Stomach (tissue), 8 donors: ENCODE measurements at regions not wholly inside any gene's neighbourhood (a gene's known extent, or its start where the extent isn't known, plus 50 kb on each side); places are given as distances from the start of the nearest gene placed in this dataset.

ENCODE experiments used
- DNase-seq, 2 donors: peaks; one replicate each; pipeline versions ENCODE4 v3.0.0 to v3.0.0-alpha.2; 2013 to 2019
- H3K27ac ChIP-seq, 5 donors: fragments of 200-600 bp in 4 of 5; sonication (generic) in 4 of 5; one replicate each; pipeline ENCODE4 v1.5.1; 2013 to 2019; ENCODE audit warnings: mild to moderate bottlenecking in 1 of 5, moderate library complexity in 1 of 5
- H3K27me3 ChIP-seq, 3 donors: fragments of 200-600 bp; sonication (generic); one replicate each; pipeline ENCODE4 v1.5.1; 2017 to 2019; ENCODE audit warnings: mixed run types in 1 of 3
- H3K36me3 ChIP-seq, 4 donors: fragments of 200-600 bp; sonication (generic); 1 replicate in 3 of 4; 2 replicates in 1 of 4; pipeline ENCODE4 v1.5.1; 2016 to 2019
- H3K4me1 ChIP-seq, 4 donors: fragments of 200-600 bp; sonication (generic); one replicate each; pipeline ENCODE4 v1.5.1; 2016 to 2019
- H3K4me3 ChIP-seq, 4 donors: fragments of 200-600 bp; sonication (generic) in 3 of 4; one replicate each; pipeline ENCODE4 v1.5.1; 2016 to 2019; ENCODE audit warnings: mild to moderate bottlenecking in 1 of 4
- H3K9me3 ChIP-seq, 4 donors: fragments of 200-600 bp; sonication (generic); one replicate each; pipeline ENCODE4 v1.5.1; 2016 to 2019
- CTCF ChIP-seq, 7 experiments: fragments of 450-650 bp in 4 of 7; fragments of 200-600 bp in 3 of 7; sonication (generic) in 3 of 7; IDR thresholded peaks; one replicate each; pipeline ENCODE4 v1.5.1; 2016 to 2019; ENCODE audit warnings: antibody characterized with exemption in 7 of 7, control low read depth in 2 of 7, mild to moderate bottlenecking in 1 of 7
- EP300 ChIP-seq: sonication (generic); formaldehyde crosslinking; IDR thresholded peaks from one replicate; pipeline ENCODE4 v1.6.1; 2017; ENCODE audit warnings: antibody characterized with exemption
- POLR2A ChIP-seq, 4 donors: fragments of 450-650 bp; IDR thresholded peaks; one replicate each; pipeline ENCODE4 v1.6.1; 2016; ENCODE audit warnings: antibody characterized with exemption in 4 of 4, control low read depth in 2 of 4, mild to moderate bottlenecking in 1 of 4, moderate library complexity in 1 of 4
- POLR2AphosphoS5 ChIP-seq, 3 donors: sonication (generic); formaldehyde crosslinking; IDR thresholded peaks; one replicate each; pipeline ENCODE4 v1.6.1; 2016; ENCODE audit warnings: antibody characterized with exemption in 3 of 3
- WGBS, 5 donors: extraction: QIAGEN DNeasy Blood & Tissue Kit in 3 of 5; methylation state at CpG; one replicate each; pipeline versions ENCODE4 v1.1.5 to v1.1.7; 2013 to 2018; 5-methylcytosine and 5-hydroxymethylcytosine counted together
- intact Hi-C: fragments of 100-400 bp; cut with DNase I; formaldehyde crosslinking; loops from one replicate; pipeline ENCODE4 v1.15.1; 2023; ENCODE audit warnings: low total_unique reads
- donor health status: healthy with polysubstance abuse.
- donor health status: Bipolar disorder and iron deficiency.
- donor health status: healthy.

- DNase-seq = no peak
- Histone ChIP-seq H3K4me3 (no peak overlapping the region), H3K4me1 (no peaks in the 10 kb centered on the region), H3K9me3 (no peaks in the 10 kb centered on the region), H3K27me3 (no peaks in the 10 kb centered on the region), H3K27ac (no peak overlapping the region), H3K36me3 (no peaks in the 10 kb centered on the region)
- TF ChIP-seq EP300 (no peak), POLR2AphosphoS5 (IDR thresholded peaks at IDR 0.05) (no peak), POLR2A (IDR thresholded peaks at IDR 0.05) (no peak), CTCF (IDR thresholded peaks at IDR 0.05) (no peak)
- intact Hi-C loops = no loop called here
These were observed 149.6 kb upstream of the OTX2 start for GRCh38 chr14:56959869-56960268.

DNA sequence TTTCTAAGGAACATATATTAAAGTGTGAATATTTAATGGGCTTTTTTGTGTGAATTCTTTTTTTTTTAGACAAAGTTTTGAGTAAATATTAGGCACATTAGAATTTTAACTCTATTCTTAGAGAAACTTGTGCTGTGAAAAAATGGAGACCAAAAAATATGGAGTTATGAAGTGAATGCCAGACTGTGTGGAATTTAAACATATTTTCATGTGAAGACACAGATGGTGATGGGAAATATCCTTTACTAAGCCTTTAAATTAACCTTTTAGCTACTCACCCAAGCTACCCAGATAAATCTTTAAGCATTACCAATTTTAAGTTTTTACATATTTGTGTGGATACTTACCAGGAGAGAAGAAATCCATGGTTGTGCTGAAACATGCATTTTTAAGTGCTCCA, 148.8 kb upstream of the OTX2 start:
- H3K4me1 ChIP-seq = no peaks in the 10 kb centered on the region
- DNase-seq = no peak
- intact Hi-C loops = no loop called here
- no peaks in the 10 kb centered on the region for H3K36me3 ChIP-seq
- H3K9me3 ChIP-seq = no peaks in the 10 kb centered on the region
- TF ChIP-seq EP300 (no peak), POLR2A (IDR thresholded peaks at IDR 0.05) (no peak), POLR2AphosphoS5 (IDR thresholded peaks at IDR 0.05) (no peak), CTCF (IDR thresholded peaks at IDR 0.05) (no peak)
- H3K4me3 ChIP-seq = no peak overlapping the region
- no peak overlapping the region for H3K27ac ChIP-seq
- H3K27me3 ChIP-seq = peaks cover 0 to 5% (median 0%) of the 10 kb centered on the region in 3 donors

DNA sequence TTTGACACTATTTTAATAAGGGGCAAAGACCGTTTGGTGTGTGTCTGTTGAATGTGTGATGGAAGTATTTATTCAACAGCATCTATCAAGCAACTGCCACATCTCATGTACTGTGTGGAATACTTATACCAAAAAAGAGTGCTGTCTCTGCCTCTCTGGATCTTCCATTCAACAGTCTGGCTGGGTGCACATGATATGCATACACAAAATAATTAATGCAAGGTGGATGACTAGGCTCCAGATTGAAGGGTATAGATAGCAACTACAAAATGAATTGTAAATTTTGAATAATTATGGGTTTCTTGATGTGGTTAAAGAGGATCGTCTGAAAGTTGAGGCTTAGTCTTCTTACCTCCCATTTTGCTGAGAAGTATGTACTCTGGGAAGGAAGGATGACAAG, 145.9 kb upstream of the OTX2 start:
- 55 to 71% (median 61%) methylated on average over 2 of the region's 2 CpGs for WGBS, 5 donors
- intact Hi-C loops = no loop called here

GRCh38 chr14:56955745-56956144, 145.5 kb upstream of the OTX2 start:
- Histone ChIP-seq H3K9me3 (no peaks in the 10 kb centered on the region), H3K4me3 (no peak overlapping the region), H3K4me1 (peaks cover 0 to 10% (median 3%) of the 10 kb centered on the region in 4 donors), H3K27ac (no peak overlapping the region), H3K36me3 (no peaks in the 10 kb centered on the region), H3K27me3 (peaks cover 0 to 16% (median 0%) of the 10 kb centered on the region in 3 donors)
- intact Hi-C loops = no loop called here
- DNase-seq = no peak
- TF ChIP-seq CTCF (IDR thresholded peaks at IDR 0.05) (no peak), POLR2A (IDR thresholded peaks at IDR 0.05) (no peak), EP300 (no peak), POLR2AphosphoS5 (IDR thresholded peaks at IDR 0.05) (no peak)
- WGBS, 5 donors = 81 to 94% (median 88%) methylated on average over 3 of the region's 3 CpGs

More for the DNA sequence above, 145.9 kb upstream of the OTX2 start:
- no peak for DNase-seq
- peaks cover 0 to 7% (median 1%) of the 10 kb centered on the region in 4 donors for H3K4me1 ChIP-seq
- no peak overlapping the region for H3K27ac ChIP-seq
- peaks cover 0 to 16% (median 0%) of the 10 kb centered on the region in 3 donors for H3K27me3 ChIP-seq
- H3K9me3 ChIP-seq = no peaks in the 10 kb centered on the region
- H3K36me3 ChIP-seq = no peaks in the 10 kb centered on the region
- H3K4me3 ChIP-seq = no peak overlapping the region
- TF ChIP-seq CTCF (IDR thresholded peaks at IDR 0.05) (no peak), EP300 (no peak), POLR2AphosphoS5 (IDR thresholded peaks at IDR 0.05) (no peak)
